Astrocyte (in vitro differentiated cells and primary cell): ENCODE measurements at regions not wholly inside any gene's neighbourhood (a gene's known extent, or its start where the extent isn't known, plus 50 kb on each side); places are given as distances from the start of the nearest gene placed in this dataset.

Source experiments
- DNase-seq: peaks from one replicate; pipeline ENCODE4 v3.0.0-alpha.2; 2010; ENCODE audit warnings: low read depth
- FAIRE-seq: peaks from 2 replicates; lab custom pipeline; 2011; peaks lifted over from hg19 to GRCh38; lab: Jason Lieb, UNC
- H2AFZ ChIP-seq: 2 replicates; pipeline ENCODE4 v1.6.0; 2012; ENCODE audit warnings: low read depth, low read length, inconsistent platforms
- H3K27ac ChIP-seq: 2 replicates; pipeline ENCODE4 v1.5.1; 2011; ENCODE audit warnings: low read depth, low read length, inconsistent platforms
- H3K27me3 ChIP-seq: 2 replicates; pipeline ENCODE4 v1.6.0; 2011; ENCODE audit warnings: low read length, inconsistent platforms; ENCODE audit not compliant: insufficient read depth
- H3K36me3 ChIP-seq: 2 replicates; pipeline ENCODE4 v1.5.1; 2011; ENCODE audit warnings: low read length, inconsistent platforms; ENCODE audit not compliant: insufficient read depth
- H3K4me1 ChIP-seq: 2 replicates; pipeline ENCODE4 v1.5.1; 2011; ENCODE audit warnings: low read length, inconsistent platforms; ENCODE audit not compliant: insufficient read depth
- H3K4me2 ChIP-seq: 2 replicates; pipeline ENCODE4 v1.6.0; 2012; ENCODE audit warnings: low read length, inconsistent platforms
- H3K4me3 ChIP-seq: 2 replicates; pipeline ENCODE4 v1.5.1; 2011; ENCODE audit warnings: low read depth, mild to moderate bottlenecking, low read length, inconsistent platforms; ENCODE audit not compliant: insufficient read depth
- H3K79me2 ChIP-seq: 2 replicates; pipeline ENCODE4 v1.6.0; 2012; ENCODE audit warnings: mild to moderate bottlenecking, low read length, inconsistent platforms; ENCODE audit not compliant: insufficient read depth
- H3K9ac ChIP-seq: 2 replicates; pipeline ENCODE4 v1.6.0; 2012; ENCODE audit warnings: mild to moderate bottlenecking, low read length, inconsistent platforms
- H3K9me3 ChIP-seq: 2 replicates; pipeline ENCODE4 v1.5.1; 2012; ENCODE audit warnings: low read depth, mild to moderate bottlenecking, low read length, inconsistent platforms; ENCODE audit not compliant: insufficient read depth
- H4K20me1 ChIP-seq: 2 replicates; pipeline ENCODE4 v1.6.0; 2012; ENCODE audit warnings: low read length, inconsistent platforms; ENCODE audit not compliant: insufficient read depth
- H3K27ac Mint-ChIP-seq: one replicate; pipeline ENCODE4 v1.8.0; 2021; ENCODE audit warnings: mild to moderate bottlenecking, mixed read lengths; ENCODE audit not compliant: unreplicated experiment
- H3K27me3 Mint-ChIP-seq: one replicate; pipeline ENCODE4 v1.8.0; 2021; ENCODE audit warnings: low read depth, mixed read lengths; ENCODE audit not compliant: unreplicated experiment
- H3K36me3 Mint-ChIP-seq: one replicate; pipeline ENCODE4 v1.8.0; 2021; ENCODE audit warnings: low read depth, mixed read lengths; ENCODE audit not compliant: unreplicated experiment
- H3K4me1 Mint-ChIP-seq: one replicate; pipeline ENCODE4 v1.8.0; 2021; ENCODE audit warnings: low read depth, mixed read lengths; ENCODE audit not compliant: unreplicated experiment
- H3K4me3 Mint-ChIP-seq: one replicate; pipeline ENCODE4 v1.8.0; 2021; ENCODE audit warnings: mild to moderate bottlenecking, moderate library complexity, mixed read lengths; ENCODE audit not compliant: unreplicated experiment
- H3K9me3 Mint-ChIP-seq: one replicate; pipeline ENCODE4 v1.8.0; 2021; ENCODE audit warnings: mild to moderate bottlenecking, mixed read lengths; ENCODE audit not compliant: unreplicated experiment
- EZH2 ChIP-seq: IDR thresholded peaks from 2 replicates; pipeline ENCODE4 v1.6.1; 2012; ENCODE audit warnings: mild to moderate bottlenecking, low read length, inconsistent platforms; ENCODE audit not compliant: insufficient read depth
- TF ChIP-seq, protein P1 (sequence below): IDR thresholded peaks from 2 replicates; pipeline ENCODE4 v1.5.1; 2011; ENCODE audit warnings: low read depth, mild to moderate bottlenecking, inconsistent platforms, low read length, moderate library complexity; ENCODE audit not compliant: insufficient read depth

DNA sequence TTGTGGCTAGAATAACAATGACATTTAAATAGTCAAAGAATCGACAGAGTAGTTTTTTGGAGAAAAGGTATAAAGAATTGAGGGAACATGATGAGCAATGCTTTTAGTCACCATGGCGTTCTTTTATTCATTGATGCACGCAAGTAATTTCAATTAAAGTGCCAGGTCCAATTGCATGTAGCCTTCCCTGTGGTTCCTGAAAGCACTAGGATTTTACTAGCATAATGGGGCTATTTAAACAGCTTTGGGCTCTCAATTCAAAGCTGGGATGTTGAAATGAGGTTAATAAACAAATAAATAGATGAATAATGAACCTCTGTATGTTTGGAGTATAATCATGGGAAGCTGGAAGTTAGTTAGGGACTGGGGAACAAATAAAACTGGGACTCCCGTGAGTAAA lies 121.2 kb upstream of the GAP43 start:
- Histone ChIP-seq H3K4me1 (no peaks in the 10 kb centered on the region), H3K4me2 (no peak overlapping the region), H3K4me3 (no peak overlapping the region), H3K27ac (no peak overlapping the region), H2AFZ (no peak overlapping the region), H3K79me2 (no peaks in the 10 kb centered on the region), H3K27me3 (no peaks in the 10 kb centered on the region), H4K20me1 (no peaks in the 10 kb centered on the region), H3K9ac (no peak overlapping the region), H3K9me3 (peaks cover 6% of the 10 kb centered on the region), H3K36me3 (no peaks in the 10 kb centered on the region)
- peaks cover 8% of the 10 kb centered on the region for H3K4me1 Mint-ChIP-seq
- peaks cover 10% of the 10 kb centered on the region for H3K9me3 Mint-ChIP-seq
- no peak for DNase-seq
- peaks cover 2% of the 10 kb centered on the region for H3K27me3 Mint-ChIP-seq
- no peak overlapping the region for H3K27ac Mint-ChIP-seq
- TF ChIP-seq EZH2 = no peak
- TF ChIP-seq, protein P1, sequence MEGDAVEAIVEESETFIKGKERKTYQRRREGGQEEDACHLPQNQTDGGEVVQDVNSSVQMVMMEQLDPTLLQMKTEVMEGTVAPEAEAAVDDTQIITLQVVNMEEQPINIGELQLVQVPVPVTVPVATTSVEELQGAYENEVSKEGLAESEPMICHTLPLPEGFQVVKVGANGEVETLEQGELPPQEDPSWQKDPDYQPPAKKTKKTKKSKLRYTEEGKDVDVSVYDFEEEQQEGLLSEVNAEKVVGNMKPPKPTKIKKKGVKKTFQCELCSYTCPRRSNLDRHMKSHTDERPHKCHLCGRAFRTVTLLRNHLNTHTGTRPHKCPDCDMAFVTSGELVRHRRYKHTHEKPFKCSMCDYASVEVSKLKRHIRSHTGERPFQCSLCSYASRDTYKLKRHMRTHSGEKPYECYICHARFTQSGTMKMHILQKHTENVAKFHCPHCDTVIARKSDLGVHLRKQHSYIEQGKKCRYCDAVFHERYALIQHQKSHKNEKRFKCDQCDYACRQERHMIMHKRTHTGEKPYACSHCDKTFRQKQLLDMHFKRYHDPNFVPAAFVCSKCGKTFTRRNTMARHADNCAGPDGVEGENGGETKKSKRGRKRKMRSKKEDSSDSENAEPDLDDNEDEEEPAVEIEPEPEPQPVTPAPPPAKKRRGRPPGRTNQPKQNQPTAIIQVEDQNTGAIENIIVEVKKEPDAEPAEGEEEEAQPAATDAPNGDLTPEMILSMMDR = no peak
- no peak overlapping the region for H3K4me3 Mint-ChIP-seq
- FAIRE-seq = no peak
- peaks cover 2% of the 10 kb centered on the region for H3K36me3 Mint-ChIP-seq

- Mint-ChIP-seq H3K4me3 (no peak overlapping the region), H3K27me3 (peaks cover 2% of the 10 kb centered on the region), H3K4me1 (peaks cover 5% of the 10 kb centered on the region), H3K36me3 (peaks cover 2% of the 10 kb centered on the region), H3K27ac (no peak overlapping the region), H3K9me3 (peaks cover 10% of the 10 kb centered on the region)
- no peaks in the 10 kb centered on the region for H4K20me1 ChIP-seq
- H3K4me1 ChIP-seq = no peaks in the 10 kb centered on the region
- H3K79me2 ChIP-seq = no peaks in the 10 kb centered on the region
- no peak overlapping the region for H3K9ac ChIP-seq
- H3K4me2 ChIP-seq = no peak overlapping the region
- H3K9me3 ChIP-seq = peaks cover 6% of the 10 kb centered on the region
- no peaks in the 10 kb centered on the region for H3K27me3 ChIP-seq
- FAIRE-seq = no peak
- H3K4me3 ChIP-seq = no peak overlapping the region
- TF ChIP-seq, protein P1 = no peak
- TF ChIP-seq EZH2 = no peak
- no peak overlapping the region for H2AFZ ChIP-seq
- H3K36me3 ChIP-seq = no peaks in the 10 kb centered on the region
- DNase-seq = no peak
- no peak overlapping the region for H3K27ac ChIP-seq
These were observed 119.9 kb upstream of the GAP43 start for GRCh38 chr3:115503394-115503793.

DNA sequence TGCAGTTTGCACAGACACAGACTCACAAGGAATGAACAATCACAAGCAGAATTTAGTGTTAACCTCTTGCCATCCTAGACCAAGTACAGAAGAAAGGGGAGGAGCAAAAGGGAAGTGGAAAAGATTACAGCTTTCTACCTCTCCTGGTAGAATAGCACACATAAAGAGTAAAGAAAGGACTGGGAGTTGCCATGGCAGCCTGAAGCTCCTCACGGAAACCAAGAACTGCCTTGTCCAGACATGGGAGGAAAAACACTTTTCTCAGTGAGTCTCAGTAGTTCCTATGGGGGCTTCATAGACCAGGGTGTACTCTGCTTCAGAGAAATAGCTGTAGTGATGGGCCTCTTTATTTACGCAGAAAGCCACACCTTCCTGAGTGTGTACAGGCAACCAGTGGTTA lies 114.7 kb upstream of the GAP43 start:
- Mint-ChIP-seq H3K9me3 (peaks cover 10% of the 10 kb centered on the region), H3K27ac (no peak overlapping the region), H3K4me1 (peaks cover 11% of the 10 kb centered on the region), H3K36me3 (peaks cover 2% of the 10 kb centered on the region), H3K27me3 (no peaks in the 10 kb centered on the region), H3K4me3 (no peak overlapping the region)
- no peaks in the 10 kb centered on the region for H4K20me1 ChIP-seq
- H3K27me3 ChIP-seq = no peaks in the 10 kb centered on the region
- no peak for FAIRE-seq
- H3K27ac ChIP-seq = no peak overlapping the region
- peaks cover 11% of the 10 kb centered on the region for H3K4me1 ChIP-seq
- no peak overlapping the region for H3K9ac ChIP-seq
- no peak for DNase-seq
- no peaks in the 10 kb centered on the region for H3K36me3 ChIP-seq
- H3K4me2 ChIP-seq = no peak overlapping the region
- TF ChIP-seq, protein P1 = no peak
- no peak for TF ChIP-seq EZH2
- peaks cover 6% of the 10 kb centered on the region for H3K9me3 ChIP-seq
- H3K79me2 ChIP-seq = no peaks in the 10 kb centered on the region
- no peak overlapping the region for H2AFZ ChIP-seq
- no peak overlapping the region for H3K4me3 ChIP-seq
